ENCODE measurements at regions not wholly inside any gene's neighbourhood (a gene's known extent, or its start where the extent isn't known, plus 50 kb on each side); places are given as distances from the start of the nearest gene placed in this dataset.

GRCh38 chr4:29405116-29405515, 1315.1 kb upstream of the PCDH7 start:
- DNase-seq (no peak), FAIRE-seq (no peak), ATAC-seq (no peak)
- 34 to 36% methylated on average over 3 of the region's 3 CpGs for WGBS, 2 donors
- Histone ChIP-seq H3K4me3 (no peak overlapping the region), H3K9me3 (no peaks in the 10 kb centered on the region), H3K27me3 (no peaks in the 10 kb centered on the region), H3K27ac (no peak overlapping the region), H3K4me1 (no peaks in the 10 kb centered on the region), H3K36me3 (no peaks in the 10 kb centered on the region)
- no peak for TF ChIP-seq CTCF (IDR thresholded peaks at IDR 0.05)
- intact Hi-C loops (cut with DNase I): no loop called here

- no peaks in the 10 kb centered on the region for H3K27me3 ChIP-seq
- ATAC-seq (no peak), DNase-seq (no peak), FAIRE-seq (no peak)
- no peak overlapping the region for H3K4me3 ChIP-seq
- H3K9me3 ChIP-seq: no peaks in the 10 kb centered on the region
- WGBS, 2 donors: 56 to 68% methylated on average over 3 of the region's 3 CpGs
- no peak overlapping the region for H3K27ac ChIP-seq
- no peaks in the 10 kb centered on the region for H3K36me3 ChIP-seq
- H3K4me1 ChIP-seq: no peaks in the 10 kb centered on the region
- intact Hi-C loops (cut with DNase I): no loop called here
- no peak for TF ChIP-seq CTCF (IDR thresholded peaks at IDR 0.05)
Measured at GRCh38 chr4:29415771-29416170, 1304.4 kb upstream of the PCDH7 start.

GRCh38 chr4:29423836-29424721, 1296.1 kb upstream of the PCDH7 start:
- no peaks in the 10 kb centered on the region for H3K27me3 ChIP-seq
- no peak for TF ChIP-seq CTCF (IDR thresholded peaks at IDR 0.05)
- H3K36me3 ChIP-seq: no peaks in the 10 kb centered on the region
- no peak overlapping the region for H3K4me3 ChIP-seq
- no peak overlapping the region for H3K27ac ChIP-seq
- FAIRE-seq (no peak), ATAC-seq (no peak), DNase-seq (no peak)
- WGBS, 2 donors: 54 to 63% methylated on average over 7 of the region's 7 CpGs
- intact Hi-C loops (cut with DNase I): no loop called here
- no peaks in the 10 kb centered on the region for H3K4me1 ChIP-seq
- H3K9me3 ChIP-seq: no peaks in the 10 kb centered on the region

- FAIRE-seq: no peak
- 40 to 55% methylated on average over 5 of the region's 5 CpGs for WGBS, 2 donors
- no peaks in the 10 kb centered on the region for H3K27me3 ChIP-seq
Measured at GRCh38 chr4:29453303-29453820, 1266.8 kb upstream of the PCDH7 start.

More at GRCh38 chr4:29453303-29453820, 1266.8 kb upstream of the PCDH7 start:
- intact Hi-C loops (cut with DNase I): no loop called here
- TF ChIP-seq CTCF (IDR thresholded peaks at IDR 0.05): no peak
- no peaks in the 10 kb centered on the region for H3K36me3 ChIP-seq
- DNase-seq (no peak), ATAC-seq (no peak)
- H3K4me1 ChIP-seq: no peaks in the 10 kb centered on the region
- no peak overlapping the region for H3K4me3 ChIP-seq
- no peak overlapping the region for H3K27ac ChIP-seq
- H3K9me3 ChIP-seq: no peaks in the 10 kb centered on the region
